GM18867 (cell line): ENCODE measurements at regions not wholly inside any gene's neighbourhood (a gene's known extent, or its start where the extent isn't known, plus 50 kb on each side); places are given as distances from the start of the nearest gene placed in this dataset.
A peak's percentile ranks its signal among the peaks of the same experiment; 100 is the strongest.

Experiments
- ATAC-seq: cut with Tn5 transposase; IDR thresholded peaks from one replicate; pipeline ENCODE4 v1.9.1; 2021; ENCODE audit warnings: mild to moderate bottlenecking, moderate library complexity; ENCODE audit not compliant: unreplicated experiment

DNA sequence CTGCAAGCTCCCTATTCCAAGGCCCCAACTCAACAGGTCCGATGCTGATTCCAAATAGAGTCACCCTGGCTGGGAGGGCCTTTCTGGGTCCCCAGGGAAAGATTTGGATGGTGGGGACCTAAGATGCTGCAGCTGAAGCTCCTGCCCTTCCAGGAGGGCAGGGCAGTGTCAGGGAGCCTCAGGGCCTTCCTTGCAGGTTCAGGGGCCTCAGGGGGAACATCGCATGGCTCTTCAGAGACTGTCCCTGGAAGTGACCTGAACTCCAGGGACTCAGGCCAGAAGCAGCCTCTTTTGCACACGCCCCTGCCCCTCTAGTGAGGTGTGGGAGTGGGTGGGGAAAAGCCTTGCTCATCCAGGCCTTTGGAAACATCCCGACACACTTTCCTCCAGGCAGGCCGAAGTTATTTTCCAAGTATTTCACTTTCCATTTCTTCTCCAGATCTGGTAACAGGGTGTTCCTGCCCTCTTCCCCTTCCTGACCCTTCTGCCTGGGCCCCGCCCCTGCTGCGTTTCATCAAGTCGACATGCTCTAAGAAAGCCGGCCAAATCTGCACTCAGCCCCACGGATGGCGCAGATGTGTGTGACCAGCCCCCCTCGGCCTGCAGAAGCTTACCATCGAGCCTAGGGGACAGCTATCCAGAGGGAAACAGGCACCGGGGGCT lies 159.5 kb downstream of the FGF18 start:
- no peak for ATAC-seq

GRCh38 chr5:171579976-171580411 lies 160.5 kb downstream of the FGF18 start:
- ATAC-seq: no peak

DNA sequence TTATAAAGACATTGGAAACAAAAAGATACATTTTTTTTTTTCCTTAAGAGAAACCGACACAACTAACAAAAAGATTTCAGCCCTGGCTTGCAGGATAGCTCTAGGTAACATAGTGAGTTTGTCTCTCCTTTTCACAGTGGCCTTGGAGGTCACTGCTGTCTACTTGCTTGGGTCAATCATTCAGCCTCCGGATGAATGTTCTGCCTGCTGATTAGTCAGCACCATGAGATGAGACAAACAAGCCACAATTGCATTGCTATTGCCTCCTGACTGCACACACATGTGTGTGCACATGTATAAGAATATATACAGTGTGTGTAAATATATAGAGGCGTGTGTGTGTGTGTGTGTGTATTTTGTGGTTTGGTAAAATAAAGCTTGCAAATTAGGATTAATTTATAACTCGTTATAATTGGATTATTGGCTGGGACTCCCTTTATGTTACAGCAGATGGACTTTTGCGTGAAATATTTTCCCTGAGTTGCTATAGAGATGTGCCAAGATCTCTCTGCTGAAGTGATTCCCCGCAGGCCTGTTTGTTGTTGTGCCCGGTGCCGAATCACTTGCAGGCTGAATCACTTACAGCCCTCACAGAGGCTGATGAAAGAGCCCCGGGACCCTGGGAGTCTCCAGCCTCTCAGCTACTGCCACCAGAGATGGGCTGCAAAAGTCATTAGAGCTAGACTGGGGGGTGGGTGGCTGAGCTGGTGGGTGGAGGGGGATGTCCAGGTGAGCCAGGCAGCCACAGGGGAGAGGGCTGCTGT lies 161.2 kb downstream of the FGF18 start:
- ATAC-seq: no peak

DNA sequence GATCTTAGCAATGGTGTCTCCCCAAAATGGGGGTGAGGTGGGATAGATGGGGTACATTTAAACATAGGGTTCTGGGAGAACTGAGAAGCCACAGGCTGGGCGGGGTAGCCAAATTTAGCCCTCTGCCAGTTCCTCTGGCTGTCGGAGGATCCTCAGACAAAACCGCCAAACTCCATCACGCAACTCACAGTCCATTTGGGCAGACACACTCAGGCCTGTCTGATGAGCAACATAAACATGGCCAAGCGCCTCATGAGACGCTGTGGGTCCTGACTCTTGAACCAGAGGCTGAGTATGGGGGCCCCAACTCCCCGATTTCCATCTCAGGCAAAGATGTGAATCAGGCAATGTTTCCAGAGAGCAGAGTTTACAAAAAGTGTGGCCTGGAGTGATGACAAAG lies 162.3 kb downstream of the FGF18 start:
- ATAC-seq: no peak

GRCh38 chr5:171582849-171583248 lies 163.4 kb downstream of the FGF18 start:
- no peak for ATAC-seq

DNA sequence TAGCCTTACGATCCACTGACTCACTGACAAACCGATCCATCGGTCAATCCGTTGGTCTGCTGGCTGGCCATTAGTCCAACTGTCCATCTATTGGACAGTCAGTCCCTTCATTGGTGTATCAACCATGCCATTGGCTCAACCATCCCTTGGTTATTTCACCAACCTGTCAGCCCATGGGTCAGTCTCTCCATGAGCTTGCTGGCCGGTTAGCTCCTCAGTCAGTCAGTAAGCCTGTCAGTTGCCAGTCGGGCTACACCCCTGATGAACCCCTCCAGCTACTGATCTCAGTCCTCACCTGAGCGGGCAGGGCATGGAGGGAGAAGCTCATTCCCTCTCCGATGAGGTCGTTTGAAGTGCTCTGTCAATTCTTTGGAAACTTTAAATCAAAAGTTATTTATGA lies 166.5 kb downstream of the FGF18 start:
- ATAC-seq: no peak

- no peak for ATAC-seq
Observed at GRCh38 chr5:171586436-171586835, 167.0 kb downstream of the FGF18 start.

DNA sequence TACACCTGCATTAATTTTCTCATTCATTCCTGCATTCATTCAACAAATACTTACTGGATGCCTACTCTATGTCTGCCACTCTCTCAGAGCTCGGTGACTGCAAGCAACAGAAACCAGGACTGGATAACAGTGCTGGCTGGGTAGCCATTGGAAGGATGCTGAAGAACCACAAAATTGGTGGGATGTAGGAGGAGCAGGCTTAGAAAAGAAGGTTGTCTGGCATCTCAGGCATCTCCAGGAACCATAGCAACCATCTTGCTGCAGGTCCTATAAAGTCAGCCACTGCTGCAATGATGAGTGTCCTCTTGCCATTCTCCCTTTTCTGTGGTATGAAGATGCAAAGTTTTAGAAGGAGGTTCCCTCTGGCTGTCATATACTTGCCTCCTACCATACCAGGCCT lies 168.6 kb downstream of the FGF18 start:
- no peak for ATAC-seq

DNA sequence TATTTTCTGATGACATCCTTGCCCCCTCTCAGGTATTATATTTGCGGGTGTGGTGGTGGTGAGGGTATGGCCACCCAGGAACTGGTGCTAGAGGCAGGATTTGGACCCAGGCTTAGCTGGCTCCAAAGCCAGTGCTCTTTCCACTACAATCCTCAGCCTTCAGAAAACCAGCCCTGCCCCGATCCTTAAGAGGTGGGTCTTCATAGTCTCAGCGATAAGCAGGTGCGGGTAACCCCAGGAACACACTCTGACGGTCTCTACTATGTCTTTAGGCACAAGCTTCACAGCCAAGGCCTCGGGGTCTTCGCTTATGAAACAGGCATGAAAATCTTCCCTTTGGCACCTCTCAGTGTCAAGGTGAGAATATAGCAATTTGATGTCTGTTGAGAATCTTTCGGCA lies 169.3 kb downstream of the FGF18 start:
- ATAC-seq: no peak

- ATAC-seq: no peak
Observed at GRCh38 chr5:171589461-171589860, 170.0 kb downstream of the FGF18 start.

DNA sequence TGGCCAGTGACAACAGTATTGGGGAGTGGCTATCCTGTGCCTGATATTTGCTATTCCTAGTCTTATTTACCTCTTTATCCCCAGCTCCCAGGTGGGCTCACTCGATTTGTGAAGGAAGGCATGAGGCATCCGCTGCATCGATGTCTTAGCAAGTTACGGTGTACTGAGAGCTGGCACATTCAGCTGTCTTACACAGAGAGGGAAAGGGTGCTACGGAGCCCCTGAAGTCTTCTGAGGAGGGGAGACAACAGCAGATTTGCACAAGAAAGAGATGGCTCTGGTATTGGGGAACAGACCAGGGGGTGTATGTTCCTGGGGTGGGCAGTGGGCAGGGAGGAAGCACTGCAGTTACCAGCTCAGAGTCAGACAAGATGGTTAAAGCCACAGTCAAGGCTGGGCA lies 172.6 kb downstream of the FGF18 start:
- ATAC-seq: no peak

GRCh38 chr5:171592736-171593135 lies 173.3 kb downstream of the FGF18 start:
- ATAC-seq: no peak

DNA sequence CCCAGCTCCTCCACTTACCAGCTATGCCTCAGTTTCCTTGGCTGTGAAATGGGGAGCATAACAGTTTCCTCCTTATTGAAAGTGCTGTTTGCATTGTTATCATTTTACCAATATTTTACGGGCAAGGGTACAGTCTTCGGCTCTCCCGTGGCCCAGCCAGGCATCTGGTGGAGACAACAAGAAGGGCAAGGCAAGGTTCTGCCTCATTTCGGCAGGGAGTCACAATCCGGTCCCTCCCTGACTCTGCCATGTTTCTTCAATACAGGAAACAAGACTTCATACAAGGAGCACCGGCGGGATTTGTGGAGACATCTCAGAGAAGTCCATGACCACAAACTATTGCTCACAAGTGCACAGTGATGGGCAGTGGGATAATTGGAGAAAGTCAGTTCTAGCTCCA lies 174.0 kb downstream of the FGF18 start:
- no peak for ATAC-seq

- ATAC-seq: no peak
Observed at GRCh38 chr5:171593976-171594375, 174.5 kb downstream of the FGF18 start.

GRCh38 chr5:171595401-171595800 lies 176.0 kb downstream of the FGF18 start:
- ATAC-seq: no peak

- peak; percentile 62 for ATAC-seq
Observed at GRCh38 chr5:171595801-171596231, 176.4 kb downstream of the FGF18 start.

DNA sequence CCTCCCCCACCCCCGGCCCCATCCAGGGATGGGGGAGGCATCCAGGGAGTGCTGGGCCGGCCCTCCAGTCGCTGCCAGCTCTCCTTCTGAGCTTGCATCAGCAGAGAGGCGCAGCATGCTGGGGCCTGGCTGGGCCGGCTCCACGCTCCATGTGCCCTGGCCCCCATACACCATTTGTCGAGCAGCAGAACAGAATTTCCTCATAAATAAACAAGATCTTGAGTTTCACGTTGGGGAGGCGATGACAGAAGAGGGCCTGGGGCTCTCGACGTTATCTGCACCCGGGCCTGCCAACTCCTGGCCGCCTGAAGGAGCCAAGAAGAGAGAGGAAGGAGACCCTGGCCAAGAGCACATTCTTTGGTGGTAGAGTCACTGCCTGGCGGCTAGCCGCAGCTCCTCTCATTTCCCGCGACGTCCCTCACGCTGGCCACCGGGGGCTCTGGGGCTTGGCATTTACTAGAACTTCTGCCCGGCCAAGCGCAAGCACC lies 177.0 kb downstream of the FGF18 start:
- no peak for ATAC-seq

DNA sequence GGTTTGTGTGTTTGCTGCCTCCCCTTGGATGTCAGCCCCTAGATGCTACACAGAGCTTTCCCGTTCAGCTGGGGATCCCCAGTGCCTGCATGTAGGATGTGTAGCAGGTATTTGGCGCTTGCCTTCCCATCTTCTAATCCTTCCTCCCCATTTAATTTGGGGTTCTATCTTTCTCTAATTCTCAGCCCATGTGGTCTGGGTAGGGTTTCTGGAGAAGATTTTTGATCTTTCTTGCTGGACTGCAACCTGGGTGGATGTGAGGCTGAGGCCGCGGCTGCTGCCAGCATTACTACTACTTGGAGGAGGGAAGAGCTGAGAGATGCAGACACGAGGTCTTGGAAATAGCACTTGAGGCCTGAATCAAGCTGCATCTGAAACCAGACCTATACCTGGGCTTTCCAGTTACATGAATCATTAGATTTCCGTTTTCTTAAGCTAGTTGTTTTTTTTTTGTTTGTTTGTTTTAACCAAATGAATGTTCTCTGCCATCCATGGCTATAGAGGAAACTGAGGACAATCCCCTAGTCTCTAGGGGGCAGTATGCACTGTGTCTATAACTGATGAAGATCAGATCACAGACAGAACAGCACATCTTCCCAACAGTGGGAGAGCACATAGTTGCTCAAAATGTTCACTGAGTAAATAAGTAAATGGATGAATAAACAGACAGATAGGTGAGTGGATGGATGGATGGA lies 178.6 kb downstream of the FGF18 start:
- ATAC-seq: no peak

GRCh38 chr5:171598641-171599152 lies 179.2 kb downstream of the FGF18 start:
- no peak for ATAC-seq

GRCh38 chr5:171599411-171599810 lies 180.0 kb downstream of the FGF18 start:
- no peak for ATAC-seq

DNA sequence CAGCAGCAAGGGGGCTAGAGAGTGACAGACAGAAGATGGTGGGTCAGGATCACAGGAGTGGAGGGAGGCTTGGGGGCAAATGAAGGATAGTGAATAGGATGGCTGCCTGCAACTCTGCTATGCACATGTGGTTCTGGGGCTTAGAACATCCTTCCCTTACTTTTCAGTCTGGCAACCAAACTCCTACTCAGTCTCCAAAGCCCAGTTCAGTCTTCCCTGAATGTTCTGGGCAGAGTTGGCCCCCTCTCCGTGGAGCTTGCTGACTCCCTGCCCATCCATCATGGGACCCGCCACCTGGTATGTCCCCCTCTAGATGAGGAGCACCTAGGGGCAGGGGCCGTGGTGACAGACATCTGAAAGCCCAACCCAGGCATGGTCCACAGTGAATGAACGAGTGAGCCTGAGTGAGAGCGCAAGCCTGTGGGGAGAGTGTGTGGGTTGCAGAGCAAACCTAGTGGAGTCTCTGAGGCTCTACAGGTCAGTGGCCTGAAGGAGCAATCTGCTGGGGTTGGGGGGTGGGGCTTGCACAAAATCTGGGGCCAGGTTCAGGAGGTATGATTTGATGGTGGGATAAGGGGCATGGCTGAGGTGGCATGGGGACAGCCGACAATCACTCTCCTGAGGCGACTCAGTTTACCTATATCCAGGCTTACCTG lies 180.6 kb downstream of the FGF18 start:
- no peak for ATAC-seq
